ENCODE measurements at regions not wholly inside any gene's neighbourhood (a gene's known extent, or its start where the extent isn't known, plus 50 kb on each side); places are given as distances from the start of the nearest gene placed in this dataset.

DNA sequence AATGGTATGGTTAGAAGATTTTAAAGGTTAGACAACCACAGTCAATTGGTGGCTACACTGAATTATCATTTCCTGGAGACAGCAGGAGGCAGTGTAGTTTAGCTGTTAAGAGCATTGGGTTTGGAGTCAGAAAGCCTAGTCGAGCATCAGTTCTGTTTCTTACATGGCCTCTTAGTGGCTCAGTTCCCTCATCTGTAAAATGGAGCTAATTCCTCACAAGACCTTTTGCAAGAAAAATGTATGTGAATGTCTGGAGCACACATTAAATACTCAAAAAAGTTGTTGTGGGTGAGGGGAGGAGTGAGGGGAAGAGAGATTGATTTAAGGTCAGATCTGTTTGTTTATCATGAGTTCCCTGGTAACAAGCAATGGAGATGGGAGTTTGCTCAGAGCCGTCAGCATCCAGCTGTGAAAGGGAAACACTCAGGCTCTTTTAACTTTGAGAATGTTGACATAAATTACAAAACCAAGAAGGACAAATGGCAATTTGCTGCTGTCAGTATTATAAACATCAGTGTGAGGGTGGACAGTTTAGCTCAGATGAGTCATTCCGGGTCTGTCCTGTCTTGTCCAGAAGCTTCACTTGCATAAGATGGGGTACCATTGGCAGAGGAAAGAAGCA is 98.2 kb upstream of the PGRMC2 start (continued):
- no peak for TF ChIP-seq ZNF407 (IDR thresholded peaks at IDR 0.05; ENCODE audit: low read depth)
- TF ChIP-seq, protein P1, sequence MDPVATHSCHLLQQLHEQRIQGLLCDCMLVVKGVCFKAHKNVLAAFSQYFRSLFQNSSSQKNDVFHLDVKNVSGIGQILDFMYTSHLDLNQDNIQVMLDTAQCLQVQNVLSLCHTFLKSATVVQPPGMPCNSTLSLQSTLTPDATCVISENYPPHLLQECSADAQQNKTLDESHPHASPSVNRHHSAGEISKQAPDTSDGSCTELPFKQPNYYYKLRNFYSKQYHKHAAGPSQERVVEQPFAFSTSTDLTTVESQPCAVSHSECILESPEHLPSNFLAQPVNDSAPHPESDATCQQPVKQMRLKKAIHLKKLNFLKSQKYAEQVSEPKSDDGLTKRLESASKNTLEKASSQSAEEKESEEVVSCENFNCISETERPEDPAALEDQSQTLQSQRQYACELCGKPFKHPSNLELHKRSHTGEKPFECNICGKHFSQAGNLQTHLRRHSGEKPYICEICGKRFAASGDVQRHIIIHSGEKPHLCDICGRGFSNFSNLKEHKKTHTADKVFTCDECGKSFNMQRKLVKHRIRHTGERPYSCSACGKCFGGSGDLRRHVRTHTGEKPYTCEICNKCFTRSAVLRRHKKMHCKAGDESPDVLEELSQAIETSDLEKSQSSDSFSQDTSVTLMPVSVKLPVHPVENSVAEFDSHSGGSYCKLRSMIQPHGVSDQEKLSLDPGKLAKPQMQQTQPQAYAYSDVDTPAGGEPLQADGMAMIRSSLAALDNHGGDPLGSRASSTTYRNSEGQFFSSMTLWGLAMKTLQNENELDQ (CRISPR knock-in tag; IDR thresholded peaks at IDR 0.05; ENCODE audit: borderline replicate concordance): no peak
- TF ChIP-seq, protein P2, sequence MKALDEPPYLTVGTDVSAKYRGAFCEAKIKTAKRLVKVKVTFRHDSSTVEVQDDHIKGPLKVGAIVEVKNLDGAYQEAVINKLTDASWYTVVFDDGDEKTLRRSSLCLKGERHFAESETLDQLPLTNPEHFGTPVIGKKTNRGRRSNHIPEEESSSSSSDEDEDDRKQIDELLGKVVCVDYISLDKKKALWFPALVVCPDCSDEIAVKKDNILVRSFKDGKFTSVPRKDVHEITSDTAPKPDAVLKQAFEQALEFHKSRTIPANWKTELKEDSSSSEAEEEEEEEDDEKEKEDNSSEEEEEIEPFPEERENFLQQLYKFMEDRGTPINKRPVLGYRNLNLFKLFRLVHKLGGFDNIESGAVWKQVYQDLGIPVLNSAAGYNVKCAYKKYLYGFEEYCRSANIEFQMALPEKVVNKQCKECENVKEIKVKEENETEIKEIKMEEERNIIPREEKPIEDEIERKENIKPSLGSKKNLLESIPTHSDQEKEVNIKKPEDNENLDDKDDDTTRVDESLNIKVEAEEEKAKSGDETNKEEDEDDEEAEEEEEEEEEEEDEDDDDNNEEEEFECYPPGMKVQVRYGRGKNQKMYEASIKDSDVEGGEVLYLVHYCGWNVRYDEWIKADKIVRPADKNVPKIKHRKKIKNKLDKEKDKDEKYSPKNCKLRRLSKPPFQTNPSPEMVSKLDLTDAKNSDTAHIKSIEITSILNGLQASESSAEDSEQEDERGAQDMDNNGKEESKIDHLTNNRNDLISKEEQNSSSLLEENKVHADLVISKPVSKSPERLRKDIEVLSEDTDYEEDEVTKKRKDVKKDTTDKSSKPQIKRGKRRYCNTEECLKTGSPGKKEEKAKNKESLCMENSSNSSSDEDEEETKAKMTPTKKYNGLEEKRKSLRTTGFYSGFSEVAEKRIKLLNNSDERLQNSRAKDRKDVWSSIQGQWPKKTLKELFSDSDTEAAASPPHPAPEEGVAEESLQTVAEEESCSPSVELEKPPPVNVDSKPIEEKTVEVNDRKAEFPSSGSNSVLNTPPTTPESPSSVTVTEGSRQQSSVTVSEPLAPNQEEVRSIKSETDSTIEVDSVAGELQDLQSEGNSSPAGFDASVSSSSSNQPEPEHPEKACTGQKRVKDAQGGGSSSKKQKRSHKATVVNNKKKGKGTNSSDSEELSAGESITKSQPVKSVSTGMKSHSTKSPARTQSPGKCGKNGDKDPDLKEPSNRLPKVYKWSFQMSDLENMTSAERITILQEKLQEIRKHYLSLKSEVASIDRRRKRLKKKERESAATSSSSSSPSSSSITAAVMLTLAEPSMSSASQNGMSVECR (CRISPR knock-in tag; IDR thresholded peaks at IDR 0.05): no peak
- TF ChIP-seq HMG20A (CRISPR knock-in tag; conservative IDR thresholded peaks at IDR 0.05): no peak
- no peak for TF ChIP-seq ZNF134 (CRISPR knock-in tag; conservative IDR thresholded peaks at IDR 0.05)
- TF ChIP-seq, protein P3, sequence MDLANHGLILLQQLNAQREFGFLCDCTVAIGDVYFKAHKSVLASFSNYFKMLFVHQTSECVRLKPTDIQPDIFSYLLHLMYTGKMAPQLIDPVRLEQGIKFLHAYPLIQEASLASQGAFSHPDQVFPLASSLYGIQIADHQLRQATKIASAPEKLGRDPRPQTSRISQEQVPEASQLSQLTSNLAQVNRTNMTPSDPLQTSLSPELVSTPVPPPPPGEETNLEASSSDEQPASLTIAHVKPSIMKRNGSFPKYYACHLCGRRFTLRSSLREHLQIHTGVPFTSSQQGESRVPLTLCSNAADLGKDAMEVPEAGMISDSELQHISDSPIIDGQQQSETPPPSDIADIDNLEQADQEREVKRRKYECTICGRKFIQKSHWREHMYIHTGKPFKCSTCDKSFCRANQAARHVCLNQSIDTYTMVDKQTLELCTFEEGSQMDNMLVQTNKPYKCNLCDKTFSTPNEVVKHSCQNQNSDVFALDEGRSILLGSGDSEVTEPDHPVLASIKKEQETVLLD (IDR thresholded peaks at IDR 0.05): no peak
- no peak for TF ChIP-seq NCOA1 (IDR thresholded peaks at IDR 0.05; ENCODE audit: low read depth)
- no peak for TF ChIP-seq ELF1 (tag; IDR thresholded peaks at IDR 0.05)
- TF ChIP-seq ZNF444 (CRISPR knock-in tag; IDR thresholded peaks at IDR 0.05): no peak
- no peak for TF ChIP-seq ETS2 (tag; IDR thresholded peaks at IDR 0.05; ENCODE audit: borderline replicate concordance, poor library complexity, severe bottlenecking)
- no peak for TF ChIP-seq NR1H2 (CRISPR knock-in tag; IDR thresholded peaks at IDR 0.05)
